ENCODE measurements at regions not wholly inside any gene's neighbourhood (a gene's known extent, or its start where the extent isn't known, plus 50 kb on each side); places are given as distances from the start of the nearest gene placed in this dataset.

- H3K9me3 Mint-ChIP-seq, result no peaks in the 10 kb centered on the region
- H3K27me3 Mint-ChIP-seq (ENCODE audit: low read depth), result no peaks in the 10 kb centered on the region
- H3K36me3 Mint-ChIP-seq, result no peaks in the 10 kb centered on the region
- no peaks in the 10 kb centered on the region for H3K4me1 Mint-ChIP-seq
- H3K4me3 Mint-ChIP-seq, result no peak overlapping the region
- no peak for TF ChIP-seq CTCF (IDR thresholded peaks at IDR 0.05; ENCODE audit: unreplicated experiment)
- no peak for DNase-seq (ENCODE audit: low spot score in 2 of 2, unreplicated experiment in 2 of 2)
- H3K27ac Mint-ChIP-seq, result no peak overlapping the region
Observed at GRCh38 chr20:55581519-55581918, 423.8 kb downstream of the CBLN4 start.

- H3K27ac Mint-ChIP-seq, result no peak overlapping the region
- DNase-seq (ENCODE audit: low spot score in 2 of 2, unreplicated experiment in 2 of 2), result no peak
- no peaks in the 10 kb centered on the region for H3K4me1 Mint-ChIP-seq
- no peak overlapping the region for H3K4me3 Mint-ChIP-seq
- TF ChIP-seq CTCF (IDR thresholded peaks at IDR 0.05; ENCODE audit: unreplicated experiment), result no peak
- H3K9me3 Mint-ChIP-seq, result no peaks in the 10 kb centered on the region
- H3K36me3 Mint-ChIP-seq, result no peaks in the 10 kb centered on the region
- H3K27me3 Mint-ChIP-seq (ENCODE audit: low read depth), result no peaks in the 10 kb centered on the region
Observed at GRCh38 chr20:55580475-55580874, 424.8 kb downstream of the CBLN4 start.

- H3K27me3 Mint-ChIP-seq (ENCODE audit: low read depth), result no peaks in the 10 kb centered on the region
- no peaks in the 10 kb centered on the region for H3K4me1 Mint-ChIP-seq
- TF ChIP-seq CTCF (IDR thresholded peaks at IDR 0.05; ENCODE audit: unreplicated experiment), result no peak
- H3K9me3 Mint-ChIP-seq, result no peaks in the 10 kb centered on the region
- H3K36me3 Mint-ChIP-seq, result no peaks in the 10 kb centered on the region
- DNase-seq (ENCODE audit: low spot score in 2 of 2, unreplicated experiment in 2 of 2), result no peak
- H3K4me3 Mint-ChIP-seq, result no peak overlapping the region
- no peak overlapping the region for H3K27ac Mint-ChIP-seq
Observed at GRCh38 chr20:55579802-55580201, 425.5 kb downstream of the CBLN4 start.

- TF ChIP-seq CTCF (IDR thresholded peaks at IDR 0.05; ENCODE audit: unreplicated experiment), result no peak
- no peak for DNase-seq (ENCODE audit: low spot score in 2 of 2, unreplicated experiment in 2 of 2)
- H3K27ac Mint-ChIP-seq, result no peak overlapping the region
- no peaks in the 10 kb centered on the region for H3K27me3 Mint-ChIP-seq (ENCODE audit: low read depth)
- no peaks in the 10 kb centered on the region for H3K4me1 Mint-ChIP-seq
- H3K4me3 Mint-ChIP-seq, result no peak overlapping the region
- no peaks in the 10 kb centered on the region for H3K9me3 Mint-ChIP-seq
- H3K36me3 Mint-ChIP-seq, result no peaks in the 10 kb centered on the region
Observed at GRCh38 chr20:55576981-55577380, 428.3 kb downstream of the CBLN4 start.

- Mint-ChIP-seq H3K27me3 (ENCODE audit: low read depth) (no peaks in the 10 kb centered on the region), H3K4me3 (no peak overlapping the region), H3K9me3 (no peaks in the 10 kb centered on the region), H3K4me1 (no peaks in the 10 kb centered on the region), H3K27ac (no peak overlapping the region), H3K36me3 (no peaks in the 10 kb centered on the region)
- no peak for DNase-seq (ENCODE audit: low spot score in 2 of 2, unreplicated experiment in 2 of 2)
- TF ChIP-seq CTCF (IDR thresholded peaks at IDR 0.05; ENCODE audit: unreplicated experiment), result no peak
Observed at GRCh38 chr20:55569084-55569483, 436.2 kb downstream of the CBLN4 start.

GRCh38 chr20:55567826-55568225, 437.5 kb downstream of the CBLN4 start:
- Mint-ChIP-seq H3K9me3 (peaks cover 10% of the 10 kb centered on the region), H3K36me3 (no peaks in the 10 kb centered on the region), H3K4me3 (no peak overlapping the region), H3K27ac (no peak overlapping the region), H3K27me3 (ENCODE audit: low read depth) (no peaks in the 10 kb centered on the region), H3K4me1 (no peaks in the 10 kb centered on the region)
- DNase-seq (ENCODE audit: low spot score in 2 of 2, unreplicated experiment in 2 of 2), result no peak
- TF ChIP-seq CTCF (IDR thresholded peaks at IDR 0.05; ENCODE audit: unreplicated experiment), result no peak

All from mesothelial cell of epicardium (in vitro differentiated cells).